Stimulated activated naive CD8-positive, alpha-beta T cell treated with anti-CD3 and anti-CD28 coated beads, Interleukin-15, Interleukin-2, amounts not matched to agents 100 ng/mL and 50 ng/mL, for 24 hours (primary cell): ENCODE measurements at regions not wholly inside any gene's neighbourhood (a gene's known extent, or its start where the extent isn't known, plus 50 kb on each side); places are given as distances from the start of the nearest gene placed in this dataset.

Experiments used
- H3K27ac Mint-ChIP-seq: one replicate; pipeline ENCODE4 v1.8.0; 2021; ENCODE audit warnings: mild to moderate bottlenecking, mixed read lengths
- H3K27me3 Mint-ChIP-seq: one replicate; pipeline ENCODE4 v1.8.0; 2021; ENCODE audit warnings: mixed read lengths
- H3K36me3 Mint-ChIP-seq: one replicate; pipeline ENCODE4 v1.8.0; 2021; ENCODE audit warnings: low read depth, mixed read lengths
- H3K4me1 Mint-ChIP-seq: one replicate; pipeline ENCODE4 v1.8.0; 2021; ENCODE audit warnings: low read depth, mixed read lengths
- H3K4me3 Mint-ChIP-seq: one replicate; pipeline ENCODE4 v1.8.0; 2021; ENCODE audit warnings: mild to moderate bottlenecking, mixed read lengths
- H3K9me3 Mint-ChIP-seq: one replicate; pipeline ENCODE4 v1.8.0; 2021; ENCODE audit warnings: mixed read lengths

- H3K36me3 Mint-ChIP-seq: no peaks in the 10 kb centered on the region
- H3K9me3 Mint-ChIP-seq: no peaks in the 10 kb centered on the region
- H3K27me3 Mint-ChIP-seq: peaks cover 57% of the 10 kb centered on the region
- H3K27ac Mint-ChIP-seq: no peak overlapping the region
- no peaks in the 10 kb centered on the region for H3K4me1 Mint-ChIP-seq
- no peak overlapping the region for H3K4me3 Mint-ChIP-seq
Observed at GRCh38 chr12:125193376-125194152, 128.3 kb downstream of the AACS start.

DNA sequence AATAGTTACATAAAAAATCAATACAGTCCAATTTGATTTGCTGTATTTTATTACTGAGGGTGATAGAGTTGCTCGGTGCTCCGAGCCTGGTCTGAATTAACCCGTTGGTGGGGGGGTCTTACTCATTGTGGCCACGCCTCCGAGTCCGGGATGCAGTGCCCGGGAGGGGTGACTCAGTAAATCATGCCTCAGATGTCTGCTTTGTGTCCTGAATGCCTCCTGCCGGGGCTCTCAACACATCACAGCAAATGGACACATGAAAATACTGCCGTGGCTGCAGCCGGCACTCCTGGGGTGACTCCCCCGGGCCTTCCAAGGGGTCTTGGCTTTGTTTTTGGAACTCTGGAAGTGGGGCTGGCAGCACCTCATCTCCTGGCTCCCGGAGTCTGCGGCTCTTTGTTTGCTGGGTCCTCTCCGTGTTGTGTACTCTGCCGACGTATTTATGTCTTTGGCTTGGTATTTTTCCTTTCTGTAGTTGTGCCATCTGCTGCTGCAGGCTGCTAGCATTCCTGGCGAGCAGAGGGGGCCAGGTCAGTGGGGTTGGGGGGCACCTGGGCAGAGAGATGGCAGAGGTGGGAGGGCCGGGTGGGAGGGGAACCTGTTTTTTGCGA lies 129.0 kb downstream of the AACS start:
- no peaks in the 10 kb centered on the region for H3K36me3 Mint-ChIP-seq

DNA sequence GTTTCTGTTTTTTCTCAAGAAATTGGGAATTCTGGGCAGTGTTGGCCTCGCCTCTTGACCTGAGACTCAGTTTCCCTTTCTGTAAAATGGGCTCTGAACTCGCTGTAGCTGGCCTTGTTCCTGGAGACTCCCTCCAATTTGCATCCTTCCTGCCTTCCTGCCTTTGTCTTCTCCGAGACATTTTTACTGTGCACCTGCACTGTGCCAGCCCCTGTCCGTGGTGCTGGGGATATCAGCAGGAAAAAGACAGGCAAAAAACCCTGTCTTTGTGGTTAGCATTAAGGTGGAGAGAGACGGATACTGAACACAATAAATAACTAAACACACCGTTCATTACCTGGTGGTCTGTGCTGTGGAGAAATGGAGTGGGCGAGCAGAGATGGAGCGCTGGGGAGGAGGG lies 129.8 kb downstream of the AACS start:
- Mint-ChIP-seq H3K27ac (no peak overlapping the region), H3K9me3 (no peaks in the 10 kb centered on the region), H3K27me3 (peaks cover 43% of the 10 kb centered on the region), H3K4me3 (no peak overlapping the region), H3K4me1 (no peaks in the 10 kb centered on the region), H3K36me3 (no peaks in the 10 kb centered on the region)

More for the DNA sequence above, 129.0 kb downstream of the AACS start:
- Mint-ChIP-seq H3K27ac (no peak overlapping the region), H3K9me3 (no peaks in the 10 kb centered on the region), H3K27me3 (peaks cover 50% of the 10 kb centered on the region), H3K4me1 (no peaks in the 10 kb centered on the region), H3K4me3 (no peak overlapping the region)

DNA sequence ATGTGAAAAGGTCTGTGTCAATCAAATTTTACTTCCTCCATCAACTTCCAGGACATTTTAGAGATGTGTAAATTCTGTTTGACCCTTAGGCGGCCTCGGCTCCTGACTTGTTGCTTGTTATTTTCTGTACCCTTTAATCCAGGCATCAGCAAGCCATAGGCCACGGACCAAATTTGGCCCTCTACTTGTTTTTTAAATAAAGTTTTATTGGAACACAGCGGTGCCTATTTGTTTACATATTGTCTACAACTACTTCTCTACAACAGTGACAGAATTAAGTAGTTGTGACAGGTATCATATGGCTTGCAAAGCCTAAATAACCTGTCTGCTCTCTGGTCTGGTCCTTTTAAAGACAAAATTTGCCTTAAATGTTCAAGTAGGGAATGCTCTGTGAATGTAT lies 132.1 kb downstream of the AACS start:
- no peak overlapping the region for H3K27ac Mint-ChIP-seq
- peaks cover 36% of the 10 kb centered on the region for H3K27me3 Mint-ChIP-seq
- H3K36me3 Mint-ChIP-seq: no peaks in the 10 kb centered on the region
- H3K4me1 Mint-ChIP-seq: no peaks in the 10 kb centered on the region
- no peak overlapping the region for H3K4me3 Mint-ChIP-seq
- H3K9me3 Mint-ChIP-seq: no peaks in the 10 kb centered on the region

DNA sequence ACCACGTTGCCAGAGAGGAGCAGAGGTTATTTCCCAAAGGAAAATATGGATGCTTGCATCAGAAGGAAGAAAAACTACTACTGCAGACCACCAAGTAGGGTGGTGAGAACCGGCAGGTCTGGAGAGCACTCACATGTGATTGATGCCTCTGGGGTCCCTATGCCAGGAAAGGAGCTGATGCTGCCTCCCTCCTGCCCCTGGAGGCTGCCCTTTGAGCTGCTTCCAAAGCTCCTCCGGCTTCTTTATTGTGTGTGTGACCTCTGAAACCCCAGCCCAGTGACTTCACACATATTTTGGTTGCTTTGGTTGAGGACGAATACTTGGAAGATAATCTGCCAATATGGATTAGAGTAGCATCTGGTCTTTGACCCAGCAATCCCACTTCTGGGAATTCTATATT lies 133.4 kb downstream of the AACS start:
- no peaks in the 10 kb centered on the region for H3K4me1 Mint-ChIP-seq
- H3K9me3 Mint-ChIP-seq: no peaks in the 10 kb centered on the region
- no peaks in the 10 kb centered on the region for H3K36me3 Mint-ChIP-seq
- peaks cover 26% of the 10 kb centered on the region for H3K27me3 Mint-ChIP-seq
- H3K27ac Mint-ChIP-seq: no peak overlapping the region
- H3K4me3 Mint-ChIP-seq: no peak overlapping the region

- Mint-ChIP-seq H3K4me1 (no peaks in the 10 kb centered on the region), H3K27ac (no peak overlapping the region), H3K4me3 (no peak overlapping the region), H3K9me3 (no peaks in the 10 kb centered on the region), H3K27me3 (peaks cover 18% of the 10 kb centered on the region), H3K36me3 (no peaks in the 10 kb centered on the region)
Observed at GRCh38 chr12:125201090-125201489, 135.9 kb downstream of the AACS start.

- Mint-ChIP-seq H3K9me3 (no peaks in the 10 kb centered on the region), H3K36me3 (no peaks in the 10 kb centered on the region)
Observed at GRCh38 chr12:125201940-125202339, 136.7 kb downstream of the AACS start.

GRCh38 chr12:125202421-125202820 lies 137.2 kb downstream of the AACS start:
- no peaks in the 10 kb centered on the region for H3K4me1 Mint-ChIP-seq

More at GRCh38 chr12:125201940-125202339, 136.7 kb downstream of the AACS start:
- no peaks in the 10 kb centered on the region for H3K4me1 Mint-ChIP-seq
- no peak overlapping the region for H3K4me3 Mint-ChIP-seq
- no peak overlapping the region for H3K27ac Mint-ChIP-seq
- peaks cover 23% of the 10 kb centered on the region for H3K27me3 Mint-ChIP-seq

GRCh38 chr12:125203145-125203765 lies 138.0 kb downstream of the AACS start:
- Mint-ChIP-seq H3K27ac (no peak overlapping the region), H3K36me3 (no peaks in the 10 kb centered on the region), H3K9me3 (no peaks in the 10 kb centered on the region), H3K27me3 (peaks cover 17% of the 10 kb centered on the region), H3K4me3 (no peak overlapping the region), H3K4me1 (no peaks in the 10 kb centered on the region)

More at GRCh38 chr12:125202421-125202820, 137.2 kb downstream of the AACS start:
- H3K27ac Mint-ChIP-seq: no peak overlapping the region
- no peak overlapping the region for H3K4me3 Mint-ChIP-seq
- no peaks in the 10 kb centered on the region for H3K9me3 Mint-ChIP-seq
- no peaks in the 10 kb centered on the region for H3K36me3 Mint-ChIP-seq
- peaks cover 19% of the 10 kb centered on the region for H3K27me3 Mint-ChIP-seq

GRCh38 chr12:125205386-125205785 lies 140.2 kb downstream of the AACS start:
- Mint-ChIP-seq H3K4me1 (no peaks in the 10 kb centered on the region), H3K4me3 (no peak overlapping the region), H3K27ac (no peak overlapping the region), H3K36me3 (no peaks in the 10 kb centered on the region), H3K9me3 (no peaks in the 10 kb centered on the region), H3K27me3 (peaks cover 26% of the 10 kb centered on the region)

DNA sequence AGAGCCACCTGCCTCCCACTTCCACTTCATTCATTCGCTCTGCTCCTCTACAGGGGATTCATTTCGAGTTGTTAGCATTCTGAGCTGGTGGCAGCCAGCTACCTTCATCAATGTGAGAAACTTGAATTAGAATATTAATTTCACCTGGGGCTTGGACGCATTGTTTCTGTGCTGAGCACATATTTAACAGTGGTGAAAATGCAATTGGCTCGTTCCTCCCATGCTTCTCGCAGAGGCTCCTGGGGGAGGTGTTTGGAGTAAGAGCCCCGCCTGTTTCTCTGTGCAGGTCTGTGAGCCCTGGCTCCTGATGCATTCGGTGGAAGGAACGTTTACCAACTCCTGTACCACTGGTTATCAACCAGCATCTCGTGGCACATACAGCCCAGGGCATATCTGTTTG lies 141.5 kb downstream of the AACS start:
- Mint-ChIP-seq H3K4me3 (no peak overlapping the region), H3K27me3 (peaks cover 24% of the 10 kb centered on the region), H3K36me3 (no peaks in the 10 kb centered on the region), H3K27ac (no peak overlapping the region), H3K9me3 (no peaks in the 10 kb centered on the region), H3K4me1 (no peaks in the 10 kb centered on the region)

GRCh38 chr12:125208334-125208733 lies 143.1 kb downstream of the AACS start:
- no peaks in the 10 kb centered on the region for H3K4me1 Mint-ChIP-seq
- H3K36me3 Mint-ChIP-seq: no peaks in the 10 kb centered on the region
- H3K4me3 Mint-ChIP-seq: no peak overlapping the region
- peaks cover 23% of the 10 kb centered on the region for H3K27me3 Mint-ChIP-seq
- no peaks in the 10 kb centered on the region for H3K9me3 Mint-ChIP-seq
- no peak overlapping the region for H3K27ac Mint-ChIP-seq

GRCh38 chr12:125208942-125209341 lies 143.7 kb downstream of the AACS start:
- Mint-ChIP-seq H3K4me3 (no peak overlapping the region), H3K27me3 (peaks cover 23% of the 10 kb centered on the region), H3K4me1 (no peaks in the 10 kb centered on the region), H3K36me3 (no peaks in the 10 kb centered on the region), H3K9me3 (no peaks in the 10 kb centered on the region), H3K27ac (no peak overlapping the region)

DNA sequence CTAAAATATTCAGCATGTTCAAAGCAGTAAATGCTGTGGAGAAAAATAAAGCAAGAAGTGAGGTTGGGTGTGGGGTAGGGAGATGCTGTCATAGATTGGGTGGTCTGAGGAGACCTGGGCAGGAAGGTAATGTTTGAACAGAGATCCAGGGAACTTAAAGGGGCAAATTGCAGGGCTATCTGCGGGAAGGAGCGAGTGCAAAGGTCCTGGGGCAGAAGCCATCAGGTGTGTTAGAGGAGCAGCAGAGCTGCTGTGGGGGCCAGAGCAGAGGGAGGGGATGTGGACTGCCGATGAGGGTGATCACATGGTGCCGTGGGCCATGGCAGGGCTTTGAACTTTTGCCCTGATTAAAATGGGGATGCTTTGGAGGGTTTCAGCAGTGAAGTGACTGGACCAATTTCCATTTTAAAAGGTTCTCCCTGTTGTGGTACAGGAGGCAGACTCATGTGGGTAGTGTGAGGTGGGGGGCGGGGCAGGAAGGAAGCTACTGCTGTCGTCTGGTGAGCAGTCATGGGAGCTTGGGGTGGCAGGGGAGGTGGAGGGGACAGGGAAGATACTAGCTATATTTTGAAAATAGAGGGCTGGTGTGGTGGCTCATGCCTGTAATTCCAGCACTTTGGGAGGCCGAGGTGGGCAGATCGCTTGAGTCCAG lies 145.0 kb downstream of the AACS start:
- Mint-ChIP-seq H3K9me3 (no peaks in the 10 kb centered on the region), H3K4me3 (no peak overlapping the region), H3K27ac (no peak overlapping the region), H3K27me3 (peaks cover 23% of the 10 kb centered on the region), H3K36me3 (no peaks in the 10 kb centered on the region), H3K4me1 (no peaks in the 10 kb centered on the region)

GRCh38 chr12:125211464-125211863 lies 146.2 kb downstream of the AACS start:
- no peaks in the 10 kb centered on the region for H3K4me1 Mint-ChIP-seq
- peaks cover 22% of the 10 kb centered on the region for H3K27me3 Mint-ChIP-seq
- H3K27ac Mint-ChIP-seq: no peak overlapping the region
- no peaks in the 10 kb centered on the region for H3K9me3 Mint-ChIP-seq
- H3K4me3 Mint-ChIP-seq: no peak overlapping the region
- no peaks in the 10 kb centered on the region for H3K36me3 Mint-ChIP-seq
